ENCODE measurements at regions not wholly inside any gene's neighbourhood (a gene's known extent, or its start where the extent isn't known, plus 50 kb on each side); places are given as distances from the start of the nearest gene placed in this dataset.
"Not testable (repeated sequence)": the region's sequence is repeated elsewhere in the genome, so short reads cannot be mapped to it uniquely, and the experiment has no call there.

DNA sequence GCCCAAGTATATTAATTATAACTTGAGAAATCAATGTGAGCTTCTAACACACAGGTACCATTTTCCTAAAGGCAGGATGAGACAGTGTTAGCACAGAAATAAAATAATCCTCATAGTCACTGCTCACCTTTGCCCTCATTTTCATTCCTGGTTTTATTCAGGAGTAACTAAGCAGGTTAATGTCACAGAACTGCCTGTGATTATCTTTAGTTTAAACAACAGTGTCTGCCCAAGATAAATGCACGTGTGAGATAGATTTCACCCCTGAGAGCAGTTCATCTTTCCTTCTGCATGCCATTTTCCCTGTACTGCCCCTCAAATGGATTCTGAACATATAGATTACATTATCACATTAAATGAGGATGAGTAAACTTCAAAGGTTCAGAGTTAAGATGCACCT is 250.7 kb downstream of the RMST start:
- DNase-seq (ENCODE audit: low read depth) = no peak

DNA sequence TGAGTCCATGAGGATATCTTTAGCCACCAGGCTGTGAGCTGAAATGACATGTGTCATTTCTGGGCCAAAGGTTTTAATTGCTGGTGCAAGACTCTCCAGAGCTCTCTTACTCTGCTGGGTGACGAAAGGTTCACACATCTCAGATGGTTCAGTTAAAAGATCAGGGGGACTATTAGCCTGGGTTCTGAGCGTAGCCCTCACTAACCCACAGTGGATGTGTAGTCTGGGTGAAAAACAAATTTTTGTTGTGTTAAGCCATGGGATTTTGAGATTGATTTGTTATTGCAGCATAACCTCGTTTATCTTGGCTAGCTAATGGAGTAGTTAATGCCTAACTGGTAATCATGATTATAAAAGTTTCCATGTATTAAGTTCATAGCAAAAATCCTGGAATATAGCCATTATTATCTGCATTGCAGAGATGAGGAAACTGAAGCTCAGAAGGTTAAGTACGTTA is 251.5 kb downstream of the RMST start:
- no peak for DNase-seq (ENCODE audit: low read depth)

DNA sequence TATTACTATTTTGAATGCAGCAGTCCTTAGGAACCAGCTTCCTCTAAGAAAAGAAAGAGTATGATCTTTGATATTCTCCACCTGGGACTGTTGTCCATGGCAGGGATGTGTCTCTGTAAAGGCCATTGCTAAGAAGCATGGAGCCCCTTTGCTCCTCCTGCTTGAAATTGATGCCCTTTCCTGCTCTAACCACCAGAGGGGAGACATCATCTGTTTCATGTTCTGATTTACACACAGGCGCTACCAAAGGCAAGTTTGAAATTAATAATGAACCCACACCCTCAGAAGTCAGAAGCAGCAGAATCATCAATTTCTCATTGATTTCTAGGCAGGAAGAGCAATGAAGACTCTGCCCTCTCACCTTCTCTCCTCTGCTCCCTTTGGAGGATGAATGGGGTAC is 253.8 kb downstream of the RMST start:
- no peak for DNase-seq (ENCODE audit: low read depth)

DNA sequence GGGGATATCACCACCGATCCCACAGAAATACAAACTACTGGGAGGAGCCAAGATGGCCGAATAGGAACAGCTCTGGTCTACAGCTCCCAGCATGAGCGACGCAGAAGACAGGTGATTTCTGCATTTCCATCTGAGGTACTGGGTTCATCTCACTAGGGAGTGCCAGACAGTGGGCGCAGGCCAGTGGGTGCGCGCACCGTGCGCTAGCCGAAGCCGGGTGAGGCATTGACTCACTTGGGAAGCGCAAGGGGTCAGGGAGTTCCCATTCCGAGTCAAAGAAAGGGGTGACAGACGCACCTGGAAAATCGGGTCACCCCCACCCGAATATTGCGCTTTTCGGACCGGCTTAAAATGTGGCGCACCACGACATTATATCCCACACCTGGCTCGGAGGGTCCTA is 261.2 kb downstream of the RMST start:
- DNase-seq (ENCODE audit: low read depth) = not testable (repeated sequence)

DNA sequence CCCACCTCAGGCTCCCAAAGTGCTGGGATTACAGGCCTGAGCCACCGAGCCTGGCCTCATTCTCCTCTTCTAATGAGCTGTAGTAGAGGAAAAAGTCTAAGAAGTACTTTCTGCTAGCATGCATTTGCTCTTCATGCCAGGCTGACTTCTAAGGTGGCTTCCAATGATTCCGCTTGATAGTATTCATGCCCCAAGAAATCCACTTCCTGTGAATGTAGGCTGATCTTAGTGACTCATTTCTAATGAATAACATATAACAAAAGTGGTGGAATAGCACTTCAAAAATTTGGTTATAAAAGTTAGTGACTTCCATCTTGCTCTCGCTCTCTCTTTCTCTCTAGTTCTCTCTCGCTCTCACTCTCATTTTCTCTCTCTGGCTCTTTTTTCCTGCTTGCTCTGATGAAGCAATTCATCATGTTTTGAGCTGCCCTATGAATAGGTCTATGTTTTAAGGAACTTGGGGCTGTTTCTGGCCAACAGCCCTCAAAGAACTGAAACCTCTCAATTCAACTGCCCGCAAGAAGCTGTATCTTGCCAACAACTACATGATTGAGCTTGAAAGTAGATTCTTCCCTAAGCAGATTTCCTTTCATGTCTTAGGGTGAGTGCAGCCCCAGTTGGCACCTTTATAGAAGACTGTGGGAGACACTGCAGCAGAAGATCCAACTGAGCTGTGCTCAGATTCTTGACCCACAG is 282.9 kb downstream of the RMST start:
- DNase-seq (ENCODE audit: low read depth) = no peak

DNA sequence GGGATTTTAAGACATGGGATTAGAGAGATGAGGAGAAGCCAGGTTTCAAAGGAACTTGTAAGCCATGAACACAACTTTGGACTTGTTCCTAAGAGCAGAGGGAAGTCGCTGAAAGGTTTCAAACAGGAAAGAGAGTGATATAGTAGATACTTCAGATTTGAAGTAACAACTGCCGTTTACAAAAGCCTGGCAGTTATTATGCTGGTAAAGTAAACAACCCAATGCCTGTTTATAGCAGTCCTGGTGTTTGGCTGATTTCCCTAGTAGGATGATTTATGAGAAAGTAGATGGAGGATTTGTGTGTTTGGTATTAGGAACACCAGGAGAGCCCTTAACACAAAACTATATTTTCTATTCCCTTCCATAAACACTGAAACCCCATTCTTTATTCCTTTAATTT is 285.7 kb downstream of the RMST start:
- no peak for DNase-seq (ENCODE audit: low read depth)

DNA sequence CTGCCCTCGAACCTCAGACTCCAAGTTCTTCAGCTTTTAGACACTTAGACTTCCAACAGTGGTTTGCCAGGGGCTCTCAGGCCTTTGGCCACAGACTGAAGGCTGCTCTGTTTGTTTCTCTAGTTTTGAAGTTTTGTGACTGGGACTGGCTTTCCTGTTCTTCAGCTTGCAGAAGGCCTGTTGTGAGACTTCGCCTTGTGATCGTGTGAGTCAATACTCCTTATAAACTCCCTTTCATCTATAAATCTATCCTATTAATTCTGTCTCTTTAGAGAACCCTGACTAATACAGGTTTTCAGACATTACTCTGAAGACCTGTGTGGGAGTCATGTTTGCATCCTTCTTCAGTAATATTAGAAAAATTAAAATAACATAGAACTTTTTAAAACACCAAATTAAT is 289.1 kb downstream of the RMST start:
- no peak for DNase-seq (ENCODE audit: low read depth)

DNA sequence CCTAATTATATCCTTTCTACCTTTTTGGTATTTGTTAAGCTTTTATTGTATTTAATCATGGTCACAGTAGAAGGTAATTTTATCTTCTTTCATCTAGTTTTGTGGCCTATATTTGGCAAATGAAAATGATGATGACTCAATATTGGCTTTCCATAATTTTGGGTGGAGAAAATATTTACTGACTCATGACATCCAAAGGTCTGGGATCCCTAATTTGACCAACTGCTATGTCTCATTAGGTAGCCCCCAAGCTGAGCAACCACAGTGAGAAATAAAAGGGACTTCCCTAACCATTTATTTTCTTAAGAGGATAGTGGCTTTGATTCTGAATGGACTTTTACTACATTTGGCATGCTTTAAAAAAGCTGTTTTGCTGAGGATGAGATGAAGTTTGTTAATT is 289.5 kb downstream of the RMST start:
- no peak for DNase-seq (ENCODE audit: low read depth)

DNA sequence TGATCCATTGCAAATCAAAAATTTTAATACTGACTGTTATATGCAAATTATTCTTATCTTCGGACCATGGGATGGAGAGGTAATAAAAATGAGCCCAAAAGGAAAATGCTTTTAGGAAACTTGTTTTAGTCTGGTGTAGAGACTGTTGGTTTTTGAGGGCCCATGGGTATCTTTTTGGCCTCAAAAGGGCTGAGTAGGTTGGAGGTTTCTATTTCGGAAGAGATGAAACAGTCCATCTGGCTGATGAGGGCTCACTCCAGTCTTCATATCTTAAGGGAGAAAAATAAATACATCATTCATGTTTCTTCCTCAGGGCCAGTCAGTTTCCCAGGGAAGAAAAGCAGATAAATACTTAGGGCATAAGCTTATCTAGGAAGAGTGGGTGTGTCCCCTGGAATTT is 290.7 kb downstream of the RMST start:
- no peak for DNase-seq (ENCODE audit: low read depth)

DNA sequence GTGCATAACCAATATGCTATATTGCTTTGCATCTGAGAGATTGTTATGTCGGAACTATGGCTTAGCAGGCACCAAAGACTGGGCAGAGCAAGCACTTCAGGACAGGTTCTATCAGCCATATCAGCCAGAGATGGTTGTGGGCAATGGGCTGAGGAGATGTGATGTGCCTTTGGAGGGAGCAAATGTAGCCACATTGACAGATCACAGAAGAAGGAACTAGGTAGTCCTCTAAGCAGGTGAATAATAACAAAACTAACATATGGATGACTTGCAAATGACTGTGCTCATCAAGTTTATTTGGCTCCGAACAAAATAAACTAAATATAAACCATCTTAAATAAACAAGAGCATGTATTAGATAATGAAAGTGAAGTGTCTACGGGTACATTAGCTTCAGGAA is 291.7 kb downstream of the RMST start:
- DNase-seq (ENCODE audit: low read depth) = no peak

DNA sequence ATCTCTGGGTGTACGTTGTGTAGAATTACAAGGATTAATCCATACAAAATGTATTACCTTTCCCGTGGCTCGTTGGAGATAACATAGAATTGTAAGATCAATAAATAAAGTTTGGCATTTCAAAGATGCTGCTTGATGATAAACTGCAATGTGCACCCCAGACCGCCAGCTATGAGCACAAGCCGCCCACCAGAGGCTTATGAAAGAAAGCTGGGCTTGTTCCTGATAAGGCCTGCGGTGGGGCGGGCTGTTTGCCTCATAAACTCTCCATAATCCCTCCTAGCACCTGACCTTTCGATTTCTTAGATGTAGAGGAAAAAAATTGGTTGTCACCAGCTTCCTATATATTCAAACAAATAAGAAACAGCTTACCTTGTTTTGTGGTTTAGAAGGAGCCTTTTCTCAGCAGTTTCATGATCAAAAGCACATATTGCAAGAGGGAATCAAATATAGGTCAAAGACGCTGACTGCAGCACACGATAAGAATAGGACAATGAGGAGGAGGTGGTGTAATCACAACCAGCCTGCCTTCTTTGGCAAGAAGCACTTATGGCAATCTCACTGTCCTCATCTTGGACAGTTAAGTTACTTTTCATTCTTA is 293.6 kb downstream of the RMST start:
- no peak for DNase-seq (ENCODE audit: low read depth)

DNA sequence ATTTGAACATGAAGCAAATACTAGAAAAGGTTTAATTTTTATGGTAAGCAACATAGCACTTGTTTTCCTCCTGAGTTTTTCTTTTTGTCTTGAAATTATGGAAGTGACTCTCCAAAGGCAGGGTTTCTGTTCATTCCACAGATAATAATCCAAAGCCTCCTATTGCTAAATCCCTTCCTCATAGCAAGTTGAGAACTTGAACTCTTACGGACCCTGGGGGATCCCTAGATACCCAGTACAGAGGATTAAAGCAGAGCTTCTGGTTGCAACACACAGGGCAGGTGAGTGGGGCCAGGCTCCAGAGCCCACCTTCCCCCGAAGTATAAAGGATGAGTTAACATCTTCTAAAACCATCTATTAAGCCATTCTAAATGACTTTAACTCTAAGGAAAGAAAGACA is 294.1 kb downstream of the RMST start:
- no peak for DNase-seq (ENCODE audit: low read depth)

DNA sequence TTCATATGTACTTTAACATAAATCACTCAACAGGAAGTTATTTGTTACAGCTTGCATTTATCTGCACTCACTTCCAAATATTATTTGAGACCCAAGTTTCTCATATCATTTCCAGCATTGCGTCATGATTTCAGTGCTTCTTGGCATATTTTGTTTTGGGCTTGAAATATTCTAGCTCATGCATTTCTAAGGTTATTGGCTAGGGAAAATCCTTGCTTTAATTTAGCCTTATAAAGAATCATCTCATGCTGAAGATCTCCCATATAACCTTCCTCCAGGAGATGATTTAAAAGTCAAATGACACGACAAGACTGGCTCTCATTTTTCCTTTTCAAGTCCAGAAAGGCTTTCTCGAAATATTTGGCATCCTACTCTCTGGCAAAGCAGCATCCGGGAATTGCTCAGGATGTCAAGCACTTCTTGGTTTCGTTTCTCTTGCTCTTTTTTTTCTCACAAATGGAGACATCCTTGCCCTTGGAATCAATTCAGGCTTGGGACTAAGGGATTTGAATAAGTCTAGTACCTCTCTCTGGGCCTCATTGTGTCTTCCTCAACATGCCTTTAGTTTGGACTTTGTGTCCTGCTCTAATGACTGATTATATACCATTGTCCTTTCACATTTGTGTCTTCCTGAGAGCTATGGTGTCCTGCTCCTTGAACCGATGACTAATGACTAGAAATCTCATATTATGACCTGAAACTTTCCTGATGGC is 295.0 kb downstream of the RMST start:
- no peak for DNase-seq (ENCODE audit: low read depth)

DNA sequence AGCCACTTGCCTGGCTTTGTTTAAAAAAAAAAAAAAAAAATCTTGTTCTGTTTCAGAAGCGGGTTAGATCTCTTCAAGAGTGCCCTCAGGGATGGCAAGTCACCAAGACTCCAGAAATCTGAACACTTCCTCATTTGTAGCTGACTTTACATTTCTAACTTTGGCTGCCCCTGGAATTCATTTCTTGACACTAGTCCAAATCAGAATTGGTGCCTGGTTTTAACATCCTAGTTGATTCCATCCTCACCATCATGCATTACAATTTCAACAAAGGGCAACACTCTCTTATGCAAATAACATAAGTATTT is 295.5 kb downstream of the RMST start:
- no peak for DNase-seq (ENCODE audit: low read depth)

DNA sequence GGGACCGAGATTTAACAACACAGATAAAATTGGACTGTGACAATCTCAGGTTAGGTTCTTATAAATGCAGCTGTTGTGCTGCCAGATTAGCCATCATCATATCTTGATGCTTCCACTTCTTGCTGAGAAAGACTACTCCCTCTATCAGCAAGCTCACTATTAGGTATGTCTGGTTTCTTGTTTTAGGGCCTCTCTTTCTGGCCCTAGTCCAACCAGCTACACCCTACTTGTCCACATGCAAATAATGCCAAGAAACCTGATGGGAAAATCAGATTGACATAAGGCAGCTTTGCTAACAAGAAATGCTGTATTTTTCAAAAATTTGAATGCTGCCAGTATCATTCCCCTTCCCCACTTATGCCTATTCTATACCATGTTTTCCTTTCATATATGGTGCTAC is 296.0 kb downstream of the RMST start:
- DNase-seq (ENCODE audit: low read depth) = no peak

DNA sequence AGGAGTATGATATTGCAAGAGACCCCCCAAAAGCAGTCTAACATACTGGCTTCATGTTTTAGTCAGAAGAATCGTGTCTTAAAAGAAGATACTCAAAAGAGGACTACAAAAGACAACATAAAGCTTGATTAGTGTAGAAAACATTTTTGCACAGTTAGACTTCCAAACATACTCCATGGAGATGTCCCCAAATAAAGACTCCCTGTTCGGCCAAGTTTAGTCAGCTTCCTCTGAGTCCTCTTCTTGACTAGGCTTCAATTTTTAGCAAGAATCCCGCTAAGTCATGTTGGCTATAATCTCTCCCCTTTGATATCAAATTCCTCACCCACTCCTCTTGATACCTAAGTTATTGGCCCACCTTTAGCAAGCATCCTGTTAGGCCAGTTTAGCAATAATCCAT is 298.0 kb downstream of the RMST start:
- DNase-seq (ENCODE audit: low read depth) = no peak

DNA sequence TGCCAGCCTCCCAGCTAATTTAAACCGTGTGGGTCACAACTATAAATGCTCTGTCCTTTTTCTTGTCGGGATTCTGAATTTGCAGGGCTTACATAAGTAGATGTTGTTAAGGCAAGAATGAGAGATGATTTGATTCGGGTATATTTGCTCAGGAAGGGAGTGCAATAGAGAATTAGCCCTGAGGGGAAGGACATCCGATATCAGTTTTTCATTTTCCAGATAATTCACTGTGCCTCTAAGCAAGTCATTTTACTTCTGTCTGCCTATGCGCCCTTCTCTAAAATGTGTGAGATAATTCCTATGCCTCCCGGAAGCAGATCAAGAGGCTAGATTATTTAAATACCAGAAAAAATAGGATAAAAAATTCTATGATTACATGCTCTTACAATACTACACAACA is 300.5 kb downstream of the RMST start:
- DNase-seq (ENCODE audit: low read depth) = no peak

DNA sequence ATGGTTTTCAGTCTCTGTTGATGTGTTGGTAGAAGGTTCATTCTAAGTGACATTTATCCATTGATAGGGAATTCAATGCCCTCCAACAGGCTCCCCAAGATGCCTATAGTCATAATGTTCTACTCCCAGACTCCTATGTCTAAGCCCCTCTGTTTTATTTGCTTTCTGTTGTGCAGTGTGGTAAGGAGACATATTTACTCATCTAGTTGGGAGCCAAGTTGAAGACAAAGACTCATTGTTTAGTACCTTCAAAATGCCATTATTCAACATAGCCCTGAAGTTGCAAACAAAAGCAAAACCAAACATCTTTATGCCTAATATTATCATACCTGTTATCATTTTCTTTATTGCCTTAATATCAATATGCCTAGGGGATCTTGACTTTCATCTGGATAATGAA is 302.1 kb downstream of the RMST start:
- no peak for DNase-seq (ENCODE audit: low read depth)

DNA sequence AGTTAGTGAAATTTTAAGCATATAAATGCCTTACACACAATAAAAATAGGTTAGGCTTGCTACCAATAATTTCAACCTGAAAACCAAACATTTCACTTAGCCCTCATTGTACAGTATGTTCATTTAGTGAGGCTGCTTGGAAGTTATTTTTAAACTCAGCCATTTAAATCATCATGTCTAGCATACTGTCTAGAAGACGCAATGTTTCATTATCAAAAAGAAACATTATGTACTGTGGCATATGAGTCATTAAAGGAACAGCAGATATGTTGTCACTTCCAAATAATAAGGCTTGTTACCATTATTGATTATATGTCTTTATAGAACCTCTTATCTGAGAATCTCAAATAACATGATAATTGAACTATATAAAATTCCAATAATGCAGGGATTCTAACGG is 304.7 kb downstream of the RMST start:
- DNase-seq (ENCODE audit: low read depth) = no peak

DNA sequence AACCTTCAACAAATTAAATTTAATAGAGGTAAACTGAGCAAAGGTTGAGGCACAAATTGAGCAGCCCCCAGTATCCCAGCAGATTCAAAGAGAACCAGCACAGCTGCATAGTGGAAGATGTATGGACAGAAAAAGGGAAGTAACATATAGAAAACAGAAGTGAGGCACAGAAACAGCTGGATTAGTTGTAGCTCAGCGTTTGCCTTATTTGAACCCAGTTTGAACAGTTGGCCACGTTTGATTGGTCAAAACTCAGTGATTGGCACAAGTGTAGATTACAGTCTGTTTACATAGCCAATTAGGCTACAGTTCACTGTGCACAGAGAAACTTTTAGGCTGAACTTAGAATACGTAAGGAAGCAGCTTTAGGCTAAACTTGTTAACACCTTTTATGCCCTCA is 315.5 kb downstream of the RMST start:
- DNase-seq (ENCODE audit: low read depth) = no peak

DNA sequence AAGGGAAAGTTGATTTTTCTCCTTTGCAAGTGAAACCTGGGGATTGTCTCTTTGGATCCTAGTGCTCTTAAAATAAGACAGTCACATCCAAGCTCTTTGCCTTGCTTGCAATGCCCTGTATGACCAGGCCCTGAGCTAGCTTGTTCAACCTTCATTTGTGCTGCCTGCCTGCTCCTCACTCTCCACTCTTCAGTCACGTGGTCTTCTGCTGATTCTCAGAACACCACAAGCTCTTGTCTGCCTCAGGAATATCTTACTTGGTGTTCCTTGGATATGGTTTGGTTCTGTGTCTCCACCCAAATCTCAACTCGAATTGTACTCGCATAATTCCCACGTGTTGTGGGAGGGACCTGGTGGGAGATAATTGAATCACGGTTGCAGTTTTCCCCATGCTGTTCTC is 318.7 kb downstream of the RMST start:
- DNase-seq (ENCODE audit: low read depth) = no peak

DNA sequence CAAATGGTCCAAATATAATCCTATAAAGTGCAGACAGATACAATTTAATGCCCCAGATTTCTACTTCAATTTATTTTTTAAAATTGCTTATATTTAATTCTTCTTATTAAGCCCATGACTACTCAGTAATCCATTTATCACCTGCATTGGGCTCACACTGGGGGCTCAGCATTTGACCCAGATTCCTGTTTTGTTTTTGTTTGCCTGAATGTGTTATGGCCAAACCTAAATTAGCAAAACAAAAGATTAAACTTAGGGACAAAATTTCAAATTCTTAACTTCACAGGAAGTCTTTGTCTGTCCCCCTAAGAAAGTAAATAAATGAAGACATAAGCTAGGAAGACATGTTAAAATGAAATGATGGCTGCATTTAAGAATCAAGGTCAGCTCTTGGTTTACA is 322.3 kb downstream of the RMST start:
- DNase-seq (ENCODE audit: low read depth) = no peak

DNA sequence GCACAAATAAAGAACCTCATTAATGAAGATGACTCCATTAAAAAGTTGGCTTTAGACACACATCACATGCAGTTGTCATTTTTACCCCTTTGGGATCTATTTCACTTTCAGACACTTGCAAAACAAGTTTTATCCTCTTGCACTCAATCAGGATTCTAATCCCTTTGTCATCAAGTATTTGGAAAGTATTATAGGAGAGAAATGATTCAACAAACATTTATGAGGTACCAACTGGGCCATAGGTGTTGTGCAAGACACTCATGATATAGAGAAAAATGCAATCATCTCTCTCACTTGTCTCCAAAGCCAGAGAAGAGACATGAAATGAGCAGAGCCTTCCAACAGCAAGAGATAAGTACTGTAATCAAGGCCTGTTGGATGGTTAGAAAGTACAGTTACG is 327.7 kb downstream of the RMST start:
- no peak for DNase-seq (ENCODE audit: low read depth)

DNA sequence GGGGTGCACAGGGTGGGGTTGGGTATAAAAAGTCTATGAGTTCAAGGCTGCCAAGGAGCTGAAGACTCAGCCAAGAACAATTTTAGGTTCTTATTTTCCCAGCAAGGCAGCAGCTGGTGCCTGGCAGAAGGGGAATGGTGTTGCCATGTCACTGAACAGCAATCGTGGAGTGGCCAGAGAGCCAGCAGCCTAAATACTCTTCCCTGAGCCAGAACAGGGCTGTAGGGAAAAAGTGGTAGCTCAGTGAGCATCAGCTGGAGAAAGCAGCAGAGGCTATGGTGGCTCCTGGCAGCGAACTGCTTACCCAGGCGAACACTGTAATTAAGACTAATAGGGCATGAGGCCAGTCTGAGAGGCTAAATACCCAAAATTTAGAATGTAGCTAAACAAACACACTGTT is 334.9 kb downstream of the RMST start:
- no peak for DNase-seq (ENCODE audit: low read depth)
